ENCODE measurements at regions not wholly inside any gene's neighbourhood (a gene's known extent, or its start where the extent isn't known, plus 50 kb on each side); places are given as distances from the start of the nearest gene placed in this dataset.
"Not testable (repeated sequence)": the region's sequence is repeated elsewhere in the genome, so short reads cannot be mapped to it uniquely, and the experiment has no call there.

GRCh38 chr22:49511393-49512189 is 316.1 kb downstream of the BRD1 start:
- not testable (repeated sequence) for TF ChIP-seq POLR2A, CTCF (IDR thresholded peaks at IDR 0.05)
